GM23248 (cell line): ENCODE measurements at regions not wholly inside any gene's neighbourhood (a gene's known extent, or its start where the extent isn't known, plus 50 kb on each side); places are given as distances from the start of the nearest gene placed in this dataset.

Experiments used
- EZH2 ChIP-seq: fragments of 200-600 bp; sonication (generic); IDR thresholded peaks from 2 replicates; pipeline ENCODE4 v1.6.1; 2018; ENCODE audit warnings: antibody characterized with exemption, mild to moderate bottlenecking; ENCODE audit not compliant: insufficient read depth, poor library complexity, severe bottlenecking
- EZH2phosphoT487 ChIP-seq: fragments of 200-600 bp; sonication (generic); IDR thresholded peaks from 2 replicates; pipeline ENCODE4 v1.6.1; 2018; ENCODE audit warnings: antibody characterized with exemption, moderate library complexity, mild to moderate bottlenecking, low read depth; ENCODE audit not compliant: insufficient read depth

GRCh38 chr15:69559440-69560190 is 107.0 kb downstream of the RPLP1 start:
- TF ChIP-seq EZH2 (no peak), EZH2phosphoT487 (no peak)
